T-cell (primary cell): ENCODE measurements at regions not wholly inside any gene's neighbourhood (a gene's known extent, or its start where the extent isn't known, plus 50 kb on each side); places are given as distances from the start of the nearest gene placed in this dataset.

Source experiments
- ATAC-seq, 4 experiments: fragments of 200-7000 bp in 3 of 4; fragments of 150-1000 bp in 1 of 4; cut with Tn5 transposase; replicated peaks in 1 of 4; 1 replicate in 3 of 4; 2 replicates in 1 of 4; pipeline ENCODE4 v1.10.0; 2021; ENCODE audit warnings: moderate library complexity in 3 of 4, mild to moderate bottlenecking in 2 of 4, moderate number of reproducible peaks in 1 of 4
- CTCF ChIA-PET, 2 donors: fragments of 300-600 bp; sonication (Branson Sonifier 250); formaldehyde crosslinking; loops; one replicate each; lab custom pipeline; 2022; ENCODE audit warnings: antibody characterized with exemption in 2 of 2; lab: Charles Lee
- POLR2A ChIA-PET, 2 donors: fragments of 300-600 bp; sonication (Branson Sonifier 250); formaldehyde crosslinking; loops; one replicate each; lab custom pipeline; 2022; ENCODE audit warnings: antibody characterized with exemption in 2 of 2; lab: Charles Lee
- DNase-seq, 35 experiments: peaks; one replicate each; pipeline versions ENCODE4 v3.0.0 to v3.0.0-alpha.2; 2013 to 2023
- H3K27ac ChIP-seq: one replicate; pipeline ENCODE4 v1.5.1; 2013; ENCODE audit warnings: low read length
- H3K27me3 ChIP-seq, 2 experiments: replicated peaks in 1 of 2; 1 replicate in 1 of 2; 2 replicates in 1 of 2; pipeline versions ENCODE4 v1.6.1 to v1.7.0; 2013; ENCODE audit warnings: low read length in 1 of 2, mixed read lengths in 1 of 2; ENCODE audit not compliant: control insufficient read depth in 2 of 2, insufficient read depth in 2 of 2; ENCODE audit errors: extremely low read depth in 1 of 2
- H3K36me3 ChIP-seq, 2 donors: 1 replicate in 1 of 2; 2 replicates in 1 of 2; pipeline versions ENCODE4 v1.6.1 to v1.7.0; 2013; ENCODE audit warnings: low read length in 1 of 2; ENCODE audit not compliant: control insufficient read depth in 2 of 2, insufficient read depth in 1 of 2; ENCODE audit errors: extremely low read depth in 1 of 2
- H3K4me1 ChIP-seq, 2 experiments: 1 replicate in 1 of 2; 2 replicates in 1 of 2; pipeline versions ENCODE4 v1.6.1 to v1.7.0; 2013; ENCODE audit warnings: low read length in 2 of 2, mixed read lengths in 1 of 2; ENCODE audit not compliant: insufficient read depth in 2 of 2, control insufficient read depth in 1 of 2; ENCODE audit errors: extremely low read depth in 1 of 2
- H3K4me3 ChIP-seq, 2 donors: 1 replicate in 1 of 2; 2 replicates in 1 of 2; pipeline versions ENCODE4 v1.5.1 to v1.7.0; 2013; ENCODE audit warnings: mild to moderate bottlenecking in 2 of 2, low read length in 1 of 2, moderate library complexity in 1 of 2; ENCODE audit not compliant: control insufficient read depth in 1 of 2; ENCODE audit errors: extremely low read depth in 1 of 2
- H3K9me3 ChIP-seq: 2 replicates; pipeline ENCODE4 v1.7.0; 2013
- H3K27ac Mint-ChIP-seq, 2 donors: one replicate each; pipeline ENCODE4 v1.8.0; 2020 to 2021; ENCODE audit warnings: mild to moderate bottlenecking in 2 of 2, mixed read lengths in 2 of 2
- H3K27me3 Mint-ChIP-seq, 2 donors: one replicate each; pipeline ENCODE4 v1.8.0; 2021 to 2022; ENCODE audit warnings: mixed read lengths in 2 of 2
- H3K36me3 Mint-ChIP-seq: one replicate; pipeline ENCODE4 v1.8.0; 2021; ENCODE audit warnings: mixed read lengths
- H3K4me1 Mint-ChIP-seq, 3 donors: one replicate each; pipeline ENCODE4 v1.8.0; 2020 to 2022; ENCODE audit warnings: mixed read lengths in 3 of 3, mild to moderate bottlenecking in 1 of 3
- H3K4me3 Mint-ChIP-seq, 3 donors: one replicate each; pipeline ENCODE4 v1.8.0; 2020 to 2022; ENCODE audit warnings: mild to moderate bottlenecking in 3 of 3, mixed read lengths in 3 of 3, moderate library complexity in 3 of 3
- H3K9me3 Mint-ChIP-seq, 3 donors: one replicate each; pipeline ENCODE4 v1.8.0; 2020 to 2022; ENCODE audit warnings: mixed read lengths in 3 of 3
- WGBS: methylation state at CpG from one replicate; pipeline ENCODE4 v1.1.5; 2013; ENCODE audit warnings: missing lambda C conversion rate; ENCODE audit not compliant: insufficient coverage; 5-methylcytosine and 5-hydroxymethylcytosine counted together

DNA sequence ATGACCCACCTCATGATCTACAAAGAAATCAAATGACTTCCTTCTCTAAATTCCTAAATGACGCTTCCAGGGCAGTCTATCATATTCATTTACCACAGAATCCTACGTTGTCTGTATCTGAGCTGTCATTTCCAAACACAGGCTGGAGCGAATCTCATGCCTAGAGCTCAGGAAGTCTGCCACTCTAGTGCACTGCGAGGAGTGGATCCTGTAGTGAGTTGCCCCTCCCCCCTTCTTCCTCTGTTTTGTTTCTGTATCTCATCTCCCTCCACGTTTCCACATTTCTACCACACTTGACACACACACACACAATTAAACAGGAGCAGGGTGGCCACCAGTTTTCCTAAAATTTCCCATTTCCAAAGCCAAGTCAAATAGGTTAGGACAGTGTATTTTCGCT is 415.4 kb upstream of the PRICKLE1 start:
- Histone ChIP-seq H3K36me3 (no peaks in the 10 kb centered on the region), H3K4me3 (no peak overlapping the region), H3K27ac (no peak overlapping the region), H3K9me3 (no peaks in the 10 kb centered on the region), H3K27me3 (no peaks in the 10 kb centered on the region), H3K4me1 (no peaks in the 10 kb centered on the region)
- CTCF ChIA-PET: no interaction called here
- H3K27ac Mint-ChIP-seq: no peak overlapping the region
- H3K36me3 Mint-ChIP-seq: no peaks in the 10 kb centered on the region
- DNase-seq: no peak
- H3K4me3 Mint-ChIP-seq: no peak overlapping the region
- no peak for ATAC-seq
- no peaks in the 10 kb centered on the region for H3K9me3 Mint-ChIP-seq
- POLR2A ChIA-PET: no interaction called here
- WGBS: 8% methylated on average over 5 of the region's 6 CpGs
- H3K4me1 Mint-ChIP-seq: no peaks in the 10 kb centered on the region
- no peaks in the 10 kb centered on the region for H3K27me3 Mint-ChIP-seq

DNA sequence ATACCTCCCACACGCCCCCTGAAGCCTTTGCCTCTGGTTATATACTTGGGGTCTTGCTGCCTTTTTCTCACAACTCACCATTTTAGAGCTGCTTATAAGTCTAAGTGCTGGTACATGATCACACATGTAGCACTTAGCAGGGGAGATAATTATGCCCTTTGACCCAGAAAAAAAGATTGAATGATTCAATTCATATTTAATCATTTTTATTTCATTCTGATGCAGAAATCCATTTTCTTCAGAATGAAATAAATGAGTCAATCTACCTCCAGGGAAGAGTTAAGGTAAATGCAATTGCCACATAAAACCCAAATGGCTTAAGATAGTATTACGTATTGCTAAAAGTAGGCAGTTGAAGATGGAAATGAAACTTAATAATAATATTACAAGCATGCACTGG is 414.6 kb upstream of the PRICKLE1 start:
- ATAC-seq (no peak), DNase-seq (no peak)
- ChIA-PET POLR2A (no interaction called here), CTCF (interaction anchor here in 1 of 2 donors (0.6 kb wide), 1 partner anchor 438 kb away, joined by 4 read pairs; no protein-coding TSS in a partner anchor)
- Mint-ChIP-seq H3K36me3 (no peaks in the 10 kb centered on the region), H3K4me1 (no peaks in the 10 kb centered on the region), H3K27me3 (no peaks in the 10 kb centered on the region), H3K4me3 (no peak overlapping the region), H3K27ac (no peak overlapping the region), H3K9me3 (peaks cover 0 to 3% (median 0%) of the 10 kb centered on the region in 3 donors)
- Histone ChIP-seq H3K4me3 (no peak overlapping the region), H3K4me1 (no peaks in the 10 kb centered on the region), H3K36me3 (no peaks in the 10 kb centered on the region), H3K27me3 (no peaks in the 10 kb centered on the region), H3K9me3 (no peaks in the 10 kb centered on the region), H3K27ac (no peak overlapping the region)
- no CpG with 5 or more reads among the region's 2 CpGs for WGBS

- Mint-ChIP-seq H3K4me3 (no peak overlapping the region), H3K27ac (no peak overlapping the region), H3K4me1 (no peaks in the 10 kb centered on the region), H3K27me3 (no peaks in the 10 kb centered on the region), H3K36me3 (no peaks in the 10 kb centered on the region), H3K9me3 (peaks cover 4 to 7% (median 6%) of the 10 kb centered on the region in 3 donors)
- Histone ChIP-seq H3K9me3 (no peaks in the 10 kb centered on the region), H3K4me3 (no peak overlapping the region), H3K27ac (no peak overlapping the region), H3K27me3 (no peaks in the 10 kb centered on the region), H3K4me1 (no peaks in the 10 kb centered on the region), H3K36me3 (no peaks in the 10 kb centered on the region)
- ChIA-PET CTCF (interaction anchor here in 1 of 2 donors (0.7 kb wide), 1 partner anchor 54 kb away, joined by 3 read pairs; no protein-coding TSS in a partner anchor), POLR2A (no interaction called here)
- no peak for ATAC-seq
- no peak for DNase-seq
- WGBS: no CpG with 5 or more reads among the region's 2 CpGs
Measured at GRCh38 chr12:42996869-42997431, 407.4 kb upstream of the PRICKLE1 start.

- H3K4me1 Mint-ChIP-seq: no peaks in the 10 kb centered on the region
- no peaks in the 10 kb centered on the region for H3K27me3 Mint-ChIP-seq
- H3K36me3 Mint-ChIP-seq: no peaks in the 10 kb centered on the region
- no peak overlapping the region for H3K27ac ChIP-seq
- H3K4me3 Mint-ChIP-seq: no peak overlapping the region
- no peaks in the 10 kb centered on the region for H3K9me3 ChIP-seq
- no CpG with 5 or more reads among the region's 2 CpGs for WGBS
- no peak overlapping the region for H3K27ac Mint-ChIP-seq
- no peaks in the 10 kb centered on the region for H3K27me3 ChIP-seq
- ATAC-seq (no peak), DNase-seq (no peak)
- ChIA-PET POLR2A (no interaction called here), CTCF (no interaction called here)
- H3K9me3 Mint-ChIP-seq: peaks cover 4 to 6% (median 4%) of the 10 kb centered on the region in 3 donors
- H3K4me3 ChIP-seq: no peak overlapping the region
- no peaks in the 10 kb centered on the region for H3K4me1 ChIP-seq
- no peaks in the 10 kb centered on the region for H3K36me3 ChIP-seq
Measured at GRCh38 chr12:42992826-42993225, 403.3 kb upstream of the PRICKLE1 start.

GRCh38 chr12:42990387-42990786 is 400.8 kb upstream of the PRICKLE1 start:
- DNase-seq (no peak), ATAC-seq (no peak)
- ChIA-PET CTCF (no interaction called here), POLR2A (no interaction called here)
- no peaks in the 10 kb centered on the region for H3K27me3 ChIP-seq
- no peak overlapping the region for H3K27ac ChIP-seq
- H3K4me3 ChIP-seq: no peak overlapping the region
- Mint-ChIP-seq H3K27ac (no peak overlapping the region), H3K4me3 (no peak overlapping the region), H3K4me1 (no peaks in the 10 kb centered on the region), H3K36me3 (no peaks in the 10 kb centered on the region), H3K27me3 (no peaks in the 10 kb centered on the region), H3K9me3 (peaks cover 2 to 4% (median 2%) of the 10 kb centered on the region in 3 donors)
- no peaks in the 10 kb centered on the region for H3K36me3 ChIP-seq
- no peaks in the 10 kb centered on the region for H3K9me3 ChIP-seq
- no peaks in the 10 kb centered on the region for H3K4me1 ChIP-seq

DNA sequence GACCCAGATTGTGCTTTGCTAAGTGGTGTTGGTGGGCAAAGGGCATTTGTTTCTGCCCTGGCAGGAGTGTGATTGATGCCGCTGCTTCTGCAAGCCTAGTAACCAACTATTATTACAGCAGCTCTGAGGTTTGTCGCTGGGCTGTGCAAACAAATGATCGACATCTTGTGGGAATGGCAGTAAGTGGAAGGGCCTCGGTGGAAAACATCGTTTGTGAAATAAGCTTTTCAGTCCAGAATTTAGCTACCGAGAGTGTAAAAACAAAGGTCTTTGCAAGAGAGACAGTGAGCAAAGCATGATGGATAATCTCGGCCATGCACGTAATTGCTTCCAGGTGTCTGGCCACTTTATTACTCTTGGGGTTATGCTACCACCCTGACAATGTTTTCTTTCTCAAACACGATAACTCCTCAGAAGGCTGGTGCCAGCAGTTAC is 397.7 kb upstream of the PRICKLE1 start:
- ATAC-seq: no peak
- Mint-ChIP-seq H3K4me3 (no peak overlapping the region), H3K27ac (no peak overlapping the region)

GRCh38 chr12:42985506-42985905 is 396.0 kb upstream of the PRICKLE1 start:
- H3K4me3 ChIP-seq: no peak overlapping the region
- 33% methylated on average over 1 of the region's 1 CpG for WGBS
- ATAC-seq: no peak
- no peaks in the 10 kb centered on the region for H3K36me3 ChIP-seq
- H3K27me3 ChIP-seq: no peaks in the 10 kb centered on the region
- no peaks in the 10 kb centered on the region for H3K9me3 Mint-ChIP-seq
- no peak overlapping the region for H3K4me3 Mint-ChIP-seq
- ChIA-PET CTCF (interaction anchor here in 1 of 2 donors (0.7 kb wide), 1 partner anchor 142 kb away, joined by 4 read pairs; no protein-coding TSS in a partner anchor), POLR2A (no interaction called here)
- no peak overlapping the region for H3K27ac ChIP-seq
- DNase-seq: no peak
- H3K27me3 Mint-ChIP-seq: no peaks in the 10 kb centered on the region
- H3K4me1 Mint-ChIP-seq: no peaks in the 10 kb centered on the region
- no peaks in the 10 kb centered on the region for H3K9me3 ChIP-seq
- no peaks in the 10 kb centered on the region for H3K4me1 ChIP-seq
- no peak overlapping the region for H3K27ac Mint-ChIP-seq
- H3K36me3 Mint-ChIP-seq: no peaks in the 10 kb centered on the region

More for the DNA sequence above, 397.7 kb upstream of the PRICKLE1 start:
- Histone ChIP-seq H3K36me3 (no peaks in the 10 kb centered on the region), H3K4me3 (no peak overlapping the region), H3K9me3 (no peaks in the 10 kb centered on the region), H3K27ac (no peak overlapping the region), H3K4me1 (no peaks in the 10 kb centered on the region), H3K27me3 (no peaks in the 10 kb centered on the region)
- 86% methylated on average over 7 of the region's 9 CpGs for WGBS
- ChIA-PET CTCF (no interaction called here), POLR2A (no interaction called here)
- H3K27me3 Mint-ChIP-seq: no peaks in the 10 kb centered on the region
- H3K36me3 Mint-ChIP-seq: no peaks in the 10 kb centered on the region
- H3K9me3 Mint-ChIP-seq: no peaks in the 10 kb centered on the region
- no peak for DNase-seq
- H3K4me1 Mint-ChIP-seq: no peaks in the 10 kb centered on the region
